IPS-NIHi7 (cell line): ENCODE measurements at regions not wholly inside any gene's neighbourhood (a gene's known extent, or its start where the extent isn't known, plus 50 kb on each side); places are given as distances from the start of the nearest gene placed in this dataset.

Source experiments
- DNase-seq: peaks from one replicate; pipeline ENCODE4 v3.0.0; 2012; ENCODE audit warnings: mixed read lengths; ENCODE audit errors: extremely low spot score

GRCh38 chr2:144333143-144333555 lies 186.8 kb downstream of the ZEB2 start:
- no peak for DNase-seq

GRCh38 chr2:144332356-144333142 lies 187.4 kb downstream of the ZEB2 start:
- peak; percentile 93 for DNase-seq

DNA sequence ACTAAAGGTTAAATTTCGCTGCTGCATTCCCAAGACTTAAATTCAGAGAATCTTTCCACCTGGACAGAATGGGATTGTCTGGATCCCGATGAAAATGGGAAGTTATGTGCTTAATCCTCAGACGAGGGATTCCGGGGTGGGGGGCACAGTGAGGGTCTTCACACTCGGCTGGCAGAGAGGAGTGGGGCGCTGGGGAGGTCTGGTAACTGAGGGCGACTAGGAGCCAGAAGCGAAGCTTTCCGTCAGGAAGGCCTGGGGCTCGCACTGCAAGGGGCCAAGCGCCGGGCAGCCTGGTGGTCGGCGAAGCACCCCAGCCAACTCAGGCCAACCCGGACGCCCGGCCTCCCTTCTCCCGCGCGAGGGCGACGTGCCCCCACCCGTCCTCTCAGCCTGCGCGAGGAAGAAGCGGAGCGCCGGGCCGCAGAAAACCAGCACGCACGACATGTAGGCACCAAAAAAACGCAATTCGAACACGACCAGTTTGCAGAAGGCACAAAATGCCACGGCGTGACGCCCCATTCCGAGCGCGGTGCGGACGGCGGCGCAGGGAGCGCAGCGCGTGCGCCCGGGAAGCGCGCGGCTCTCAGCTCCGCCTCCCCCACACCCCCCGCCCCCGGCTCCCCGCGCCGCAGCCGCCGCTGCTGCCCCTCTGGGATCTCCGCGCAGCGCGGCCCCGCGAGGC lies 188.1 kb downstream of the ZEB2 start:
- peak; percentile 31 for DNase-seq

GRCh38 chr2:144330951-144331673 lies 188.8 kb downstream of the ZEB2 start:
- no peak for DNase-seq

DNA sequence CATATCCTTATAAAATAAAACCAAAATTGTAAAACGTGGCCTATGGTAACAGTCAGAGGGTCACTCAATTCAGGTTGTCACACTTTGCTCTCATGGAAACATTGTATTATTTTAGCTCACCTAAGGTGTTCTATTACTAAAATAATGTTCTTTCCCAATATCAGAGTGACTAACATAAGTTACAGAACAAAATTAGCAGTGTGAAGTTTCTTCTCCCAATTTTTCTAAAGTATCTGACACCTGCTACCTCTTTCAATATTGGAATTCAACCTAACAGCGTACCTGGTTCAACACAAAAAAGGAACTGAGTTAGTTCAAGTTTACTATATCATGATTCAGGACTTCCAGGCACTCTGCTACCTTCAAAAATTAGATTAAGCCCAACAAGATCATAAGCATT lies 190.4 kb downstream of the ZEB2 start:
- DNase-seq, result no peak

GRCh38 chr2:144328938-144329337 lies 191.0 kb downstream of the ZEB2 start:
- DNase-seq, result no peak

- no peak for DNase-seq
Observed at GRCh38 chr2:144326825-144327224, 193.1 kb downstream of the ZEB2 start.

DNA sequence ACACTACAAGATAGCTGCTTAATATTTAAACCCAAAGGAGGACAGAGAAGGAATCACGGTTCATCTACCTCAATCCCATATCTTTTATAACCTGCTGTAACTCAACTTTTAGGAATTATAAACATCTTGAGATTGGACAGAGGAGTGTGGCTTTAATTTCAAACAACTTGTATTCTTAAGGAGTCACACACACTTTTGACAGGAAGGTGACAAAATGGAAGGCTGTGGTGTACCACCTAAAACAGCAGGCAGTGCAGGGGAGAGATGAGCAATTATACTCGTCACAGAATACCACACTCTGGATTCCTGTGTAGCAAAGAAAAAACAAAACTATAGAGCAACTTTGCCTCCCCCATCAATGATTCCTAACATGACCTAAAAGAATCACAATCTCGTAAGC lies 194.8 kb downstream of the ZEB2 start:
- DNase-seq, result no peak

DNA sequence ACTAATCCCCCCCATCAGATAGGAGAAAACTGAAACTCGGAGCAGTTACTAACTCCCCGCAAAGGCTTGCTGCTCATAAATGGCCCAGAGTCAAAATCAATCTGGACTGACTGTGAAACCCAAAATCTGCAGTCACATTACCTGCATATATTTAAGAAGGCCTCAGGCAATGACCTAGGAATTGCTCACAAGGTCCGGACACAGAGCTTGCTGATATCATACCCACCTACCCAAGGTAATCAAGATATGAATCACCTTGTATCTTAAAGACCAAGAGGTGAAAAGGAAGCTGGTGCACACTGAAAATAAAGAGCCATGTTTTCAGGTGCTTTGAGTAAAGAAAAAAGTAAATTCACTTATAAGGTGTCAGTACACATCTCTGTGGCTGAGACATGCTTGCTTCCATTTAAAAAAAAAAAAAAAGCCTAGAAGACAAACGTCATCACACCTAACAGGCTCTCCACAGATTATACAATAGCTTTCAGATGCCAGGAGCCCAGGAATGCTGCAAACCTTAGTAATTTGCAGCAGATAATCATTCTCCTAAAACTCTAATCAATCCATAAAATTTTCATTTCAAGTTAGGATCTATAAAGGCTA lies 195.4 kb downstream of the ZEB2 start:
- no peak for DNase-seq

GRCh38 chr2:144323946-144324345 lies 196.0 kb downstream of the ZEB2 start:
- DNase-seq, result no peak

- no peak for DNase-seq
Observed at GRCh38 chr2:144322379-144322778, 197.5 kb downstream of the ZEB2 start.

GRCh38 chr2:144320491-144320890 lies 199.4 kb downstream of the ZEB2 start:
- no peak for DNase-seq

GRCh38 chr2:144317071-144317738 lies 202.7 kb downstream of the ZEB2 start:
- no peak for DNase-seq

GRCh38 chr2:144310889-144311608 lies 208.9 kb downstream of the ZEB2 start:
- DNase-seq, result no peak

- no peak for DNase-seq
Observed at GRCh38 chr2:144310484-144310883, 209.4 kb downstream of the ZEB2 start.

GRCh38 chr2:144307711-144308110 lies 212.2 kb downstream of the ZEB2 start:
- no peak for DNase-seq

DNA sequence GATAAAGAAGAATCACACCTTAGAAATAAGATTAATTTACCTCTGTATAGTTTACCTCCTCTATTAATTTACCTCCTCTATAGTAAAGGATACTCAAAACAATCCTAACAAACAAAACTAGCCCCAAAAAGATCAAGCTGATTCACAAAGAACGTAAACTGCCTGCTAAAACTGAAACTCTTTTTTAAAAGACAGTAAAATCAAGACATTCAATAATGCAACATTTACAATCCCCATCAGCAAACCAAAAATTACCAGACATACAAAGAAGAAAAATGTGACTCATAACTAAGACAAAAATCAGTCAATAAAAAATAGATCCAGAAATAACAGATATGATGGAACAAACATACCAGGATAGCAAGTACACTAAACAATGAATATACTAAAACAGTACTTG lies 215.7 kb downstream of the ZEB2 start:
- no peak for DNase-seq

DNA sequence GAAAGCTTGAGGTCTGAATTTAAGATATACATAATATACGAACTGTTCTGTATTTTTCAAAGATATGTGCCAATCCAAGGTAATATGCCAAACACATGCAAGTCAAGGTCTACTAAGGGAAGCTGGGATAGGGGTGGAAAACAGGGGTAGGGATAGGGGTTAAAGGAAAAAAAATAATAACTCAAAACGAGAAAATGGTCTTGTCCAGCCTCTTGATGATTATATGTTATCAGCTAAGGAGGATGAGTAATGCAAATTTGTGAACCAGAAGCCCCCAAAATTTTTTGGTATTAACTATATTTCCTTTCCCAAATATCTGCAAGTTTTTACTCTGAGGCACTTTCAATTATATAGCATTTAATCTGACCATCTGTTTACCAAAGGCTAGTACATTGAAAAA lies 219.3 kb downstream of the ZEB2 start:
- no peak for DNase-seq

GRCh38 chr2:144290276-144290675 lies 229.6 kb downstream of the ZEB2 start:
- no peak for DNase-seq

DNA sequence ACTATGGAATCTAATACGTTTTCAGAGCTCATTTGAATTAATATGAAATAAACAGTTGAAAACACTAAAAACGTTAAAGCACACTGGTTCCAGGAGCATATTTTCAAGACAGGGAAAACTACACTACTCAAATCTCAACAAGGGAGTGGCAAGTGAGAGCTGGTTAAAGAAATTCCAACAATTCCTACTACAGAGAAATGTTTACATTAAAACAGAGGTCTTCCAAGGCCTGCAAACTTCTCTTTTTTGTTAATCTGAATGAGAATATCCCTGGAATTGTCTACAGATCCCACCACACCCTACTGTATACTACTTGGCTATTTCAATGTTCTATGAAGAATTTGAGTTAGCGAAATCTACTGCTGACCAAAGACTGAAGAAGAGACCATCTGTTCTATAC lies 231.5 kb downstream of the ZEB2 start:
- DNase-seq, result no peak

GRCh38 chr2:144285324-144285723 lies 234.6 kb downstream of the ZEB2 start:
- no peak for DNase-seq
